NT2/D1 (cell line): ENCODE measurements at regions not wholly inside any gene's neighbourhood (a gene's known extent, or its start where the extent isn't known, plus 50 kb on each side); places are given as distances from the start of the nearest gene placed in this dataset.

ENCODE experiments used
- SUZ12 ChIP-seq: IDR thresholded peaks from 2 replicates; pipeline ENCODE4 v1.6.1; 2011; ENCODE audit not compliant: insufficient read length, insufficient read depth; ENCODE audit errors: extremely low read depth
- YY1 ChIP-seq: IDR thresholded peaks from 2 replicates; pipeline ENCODE4 v1.6.1; 2011; ENCODE audit not compliant: insufficient read length, insufficient read depth
- ZNF274 ChIP-seq: IDR thresholded peaks from 2 replicates; pipeline ENCODE4 v1.6.1; 2011; ENCODE audit warnings: mild to moderate bottlenecking, low read depth, low read length

GRCh38 chr16:55236655-55237054 is 87.3 kb upstream of the IRX6 start:
- TF ChIP-seq ZNF274, result no peak
- no peak for TF ChIP-seq YY1
- no peak for TF ChIP-seq SUZ12
